HK-2 (cell line): ENCODE measurements at regions not wholly inside any gene's neighbourhood (a gene's known extent, or its start where the extent isn't known, plus 50 kb on each side); places are given as distances from the start of the nearest gene placed in this dataset.
"Not testable (repeated sequence)": the region's sequence is repeated elsewhere in the genome, so short reads cannot be mapped to it uniquely, and the experiment has no call there.

Source experiments
- DNase-seq: peaks from one replicate; pipeline ENCODE4 v3.0.0-alpha.2; 2018; ENCODE audit not compliant: unreplicated experiment

DNA sequence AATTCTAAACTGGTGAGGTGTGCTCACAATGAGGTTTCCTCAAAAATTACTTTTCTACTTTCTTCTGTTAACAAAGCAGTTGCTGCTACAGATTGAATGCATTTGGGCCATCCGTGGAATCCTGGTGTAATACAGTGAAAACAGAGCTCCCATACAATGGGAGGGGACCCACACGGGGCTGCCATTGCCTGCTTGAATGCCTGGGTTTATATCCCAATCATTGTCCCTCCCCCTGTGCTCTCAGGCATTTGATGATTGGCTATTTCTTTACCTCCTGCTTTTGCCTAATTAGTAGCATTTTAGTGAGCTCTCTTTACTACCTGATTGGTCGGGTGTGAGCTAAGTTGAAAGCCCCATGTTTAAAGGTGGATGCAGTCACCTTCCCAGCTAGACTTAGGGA is 52.9 kb upstream of the CSF1 start:
- not testable (repeated sequence) for DNase-seq

GRCh38 chr1:109855986-109856385 is 54.7 kb upstream of the CSF1 start:
- DNase-seq = not testable (repeated sequence)

- not testable (repeated sequence) for DNase-seq
Observed at GRCh38 chr1:109853972-109854371, 56.7 kb upstream of the CSF1 start.

GRCh38 chr1:109852221-109853015 is 58.2 kb upstream of the CSF1 start:
- DNase-seq = not testable (repeated sequence)

GRCh38 chr1:109850827-109851226 is 59.8 kb upstream of the CSF1 start:
- no peak for DNase-seq

DNA sequence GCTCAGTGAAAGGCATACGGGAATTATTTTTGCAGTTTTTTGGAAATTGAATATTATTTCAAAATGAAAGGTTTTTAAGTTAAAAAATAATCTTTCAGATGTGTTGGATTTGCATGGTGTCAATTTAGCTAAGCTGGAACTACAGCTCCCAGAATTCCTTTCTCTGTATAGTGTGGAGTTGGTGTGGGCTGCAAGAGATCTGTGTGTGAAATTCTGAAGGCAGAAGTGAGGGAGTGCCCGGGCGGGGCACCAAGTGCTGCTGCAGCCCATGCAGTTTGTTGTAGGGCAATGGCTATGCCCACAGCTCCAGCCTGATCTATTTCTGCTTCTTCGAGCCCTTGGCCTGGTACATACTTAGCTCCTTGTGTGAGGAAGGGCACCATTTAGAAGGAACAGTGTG is 60.5 kb upstream of the CSF1 start:
- DNase-seq = no peak

GRCh38 chr1:109849655-109850054 is 61.0 kb upstream of the CSF1 start:
- DNase-seq = no peak

DNA sequence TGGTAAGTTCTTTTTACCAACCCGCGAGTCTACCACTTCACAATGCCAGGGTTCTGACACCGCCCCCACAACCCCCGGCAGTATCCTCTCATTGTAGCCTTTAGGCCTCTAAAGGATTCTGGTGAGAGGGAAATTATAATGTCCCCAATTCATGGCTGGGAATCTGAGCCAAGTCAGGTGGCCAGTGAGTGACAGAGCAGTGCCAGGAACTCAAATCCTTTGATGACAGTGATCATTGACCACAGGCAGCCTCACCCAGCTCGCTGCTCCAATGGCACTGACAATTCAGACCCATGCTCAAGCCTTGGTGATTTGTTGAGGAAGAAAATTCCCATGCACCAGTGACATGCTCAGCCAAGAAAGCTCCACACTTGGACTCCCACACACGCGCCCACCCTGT is 63.4 kb upstream of the CSF1 start:
- no peak for DNase-seq

DNA sequence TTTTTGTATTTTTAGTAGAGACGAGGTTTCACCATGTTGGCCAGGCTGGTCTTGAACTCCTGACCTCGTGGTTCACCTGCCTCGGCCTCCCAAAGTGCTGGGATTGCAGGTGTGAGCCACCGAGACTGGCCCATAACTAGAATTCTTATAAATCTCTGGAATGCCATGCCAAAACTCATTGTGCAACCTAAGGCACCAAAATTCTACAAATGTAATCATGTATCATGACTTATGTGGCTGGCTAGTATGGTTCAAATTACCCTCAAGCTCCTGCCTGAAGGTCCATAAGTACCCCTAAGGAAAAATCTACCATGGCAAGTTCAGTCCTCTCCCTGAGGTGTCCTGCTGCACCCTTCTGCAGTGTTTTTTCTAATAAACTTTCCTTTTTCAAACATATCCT is 63.8 kb upstream of the CSF1 start:
- no peak for DNase-seq

GRCh38 chr1:109846162-109846561 is 64.5 kb upstream of the CSF1 start:
- no peak for DNase-seq

GRCh38 chr1:109845658-109846057 is 65.0 kb upstream of the CSF1 start:
- no peak for DNase-seq

- no peak for DNase-seq
Observed at GRCh38 chr1:109844609-109845008, 66.0 kb upstream of the CSF1 start.

DNA sequence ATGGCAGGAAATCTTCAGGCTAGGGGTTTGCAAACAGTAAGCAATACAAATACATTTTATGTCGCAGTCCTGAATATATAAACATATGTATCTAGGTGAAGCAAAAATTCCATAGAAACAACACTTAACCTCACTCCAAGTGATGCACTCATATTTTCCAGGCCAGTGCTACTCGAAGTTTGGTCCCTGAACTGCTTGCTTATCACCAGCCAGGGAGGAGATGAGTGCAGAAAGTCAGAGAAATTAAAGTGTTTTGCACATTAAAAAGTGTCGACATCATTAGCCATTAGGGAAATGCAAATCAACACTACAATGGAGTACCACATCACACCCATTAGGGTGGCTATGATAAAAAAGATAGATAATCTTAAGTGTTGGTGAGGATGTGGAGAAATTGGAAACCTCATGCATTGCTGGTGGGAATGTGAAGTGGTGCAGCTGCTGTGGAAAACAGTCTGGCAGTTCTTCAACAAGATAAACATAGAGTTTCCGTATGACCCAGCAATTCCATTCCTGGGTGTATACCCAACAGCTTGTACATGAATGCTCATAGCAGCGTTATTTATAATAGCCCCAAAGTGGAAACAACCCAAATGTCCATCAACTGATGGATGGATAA is 70.5 kb upstream of the CSF1 start:
- no peak for DNase-seq

- not testable (repeated sequence) for DNase-seq
Observed at GRCh38 chr1:109839276-109839675, 71.4 kb upstream of the CSF1 start.

- DNase-seq = no peak
Observed at GRCh38 chr1:109838838-109839240, 71.8 kb upstream of the CSF1 start.

DNA sequence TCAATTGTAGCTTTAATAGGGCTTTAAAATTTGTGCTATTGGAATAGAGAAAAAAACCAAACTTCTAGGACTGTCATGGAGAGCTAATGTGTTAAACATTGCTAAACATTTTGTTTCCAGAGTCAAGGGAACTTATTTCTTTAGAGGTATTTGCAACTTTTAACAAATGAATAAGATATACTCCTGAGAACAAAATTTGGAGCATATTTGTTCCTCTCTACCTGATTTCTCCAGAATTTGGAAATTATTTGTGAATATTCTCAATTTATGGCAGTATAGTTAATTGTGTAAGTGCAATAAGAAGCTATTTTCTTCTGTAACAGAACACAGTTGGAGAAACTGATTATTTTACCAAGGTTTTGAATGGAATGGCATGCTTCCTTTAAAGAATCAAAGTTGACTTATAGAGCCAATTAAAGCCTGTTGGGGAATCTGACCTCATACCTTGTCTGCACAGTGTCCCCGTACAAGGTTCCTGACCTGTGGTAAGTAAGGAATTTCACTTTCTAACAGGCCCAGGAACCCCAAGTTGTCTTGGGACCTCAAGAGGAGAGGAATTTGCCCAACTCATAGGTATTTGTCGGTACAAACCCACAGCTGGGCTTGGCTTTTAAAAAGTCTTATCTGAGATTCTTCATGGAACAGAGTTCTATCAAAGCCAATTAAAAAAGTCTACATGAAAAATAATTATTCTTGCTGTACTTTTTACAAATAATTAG is 72.6 kb upstream of the CSF1 start:
- DNase-seq = no peak

GRCh38 chr1:109835645-109836044 is 71.9 kb upstream of the EPS8L3 start:
- DNase-seq = not testable (repeated sequence)

DNA sequence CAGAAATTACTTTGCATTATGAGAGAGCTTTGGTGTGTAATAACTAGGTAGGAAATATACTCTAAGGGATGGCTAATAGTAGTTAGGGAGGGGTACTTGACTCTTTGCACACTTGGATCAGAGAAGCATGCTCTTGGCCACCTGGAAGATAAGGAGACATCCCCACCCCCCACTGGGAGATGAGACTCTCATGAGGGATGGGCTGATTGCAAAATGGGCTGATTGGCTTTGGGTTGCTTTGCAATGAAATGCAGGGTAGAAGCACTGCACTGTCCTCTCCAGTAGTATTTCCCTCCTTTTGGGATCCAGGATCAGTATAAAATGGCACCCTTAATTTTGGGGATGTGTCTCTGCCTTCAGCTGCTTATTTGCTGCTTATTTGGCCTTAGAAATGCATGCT is 71.2 kb upstream of the EPS8L3 start:
- no peak for DNase-seq

- no peak for DNase-seq
Observed at GRCh38 chr1:109832945-109833344, 69.2 kb upstream of the EPS8L3 start.

DNA sequence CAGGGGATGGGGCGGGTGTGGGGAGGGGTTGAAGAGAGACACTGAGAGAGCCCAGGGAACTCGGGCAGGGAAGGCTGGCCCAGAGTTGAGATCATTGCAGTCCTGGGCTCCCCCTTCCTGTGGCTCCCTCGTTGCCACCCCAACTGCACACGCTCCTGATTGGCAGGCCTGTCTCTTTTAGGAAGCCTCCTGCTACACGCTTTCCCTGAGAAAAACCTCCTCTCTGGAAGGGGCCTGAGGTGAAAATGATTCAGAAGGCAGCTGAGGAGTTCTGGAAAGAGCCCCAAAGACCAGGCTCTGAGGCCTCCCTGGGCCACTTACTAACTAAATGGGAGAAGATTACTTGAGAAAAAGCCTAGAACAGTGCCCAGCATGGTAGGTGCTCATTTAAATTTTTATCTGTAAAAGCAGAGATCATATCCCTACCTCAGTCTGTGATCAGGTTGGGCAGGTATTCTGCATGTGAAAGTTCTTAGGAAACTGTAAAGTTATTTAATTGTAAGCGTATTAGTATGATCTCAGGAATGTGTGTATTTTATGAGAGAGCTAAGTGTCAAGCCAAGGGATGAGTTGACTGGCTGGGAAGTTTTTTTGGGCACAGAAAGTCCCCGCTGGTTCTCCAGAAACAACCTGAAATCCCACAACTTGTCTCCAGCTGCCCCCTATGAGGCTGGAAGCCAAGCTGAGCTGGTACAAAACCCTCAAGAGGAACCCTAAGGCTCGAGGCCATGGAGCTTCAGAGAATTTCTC is 65.2 kb upstream of the EPS8L3 start:
- DNase-seq = no peak

DNA sequence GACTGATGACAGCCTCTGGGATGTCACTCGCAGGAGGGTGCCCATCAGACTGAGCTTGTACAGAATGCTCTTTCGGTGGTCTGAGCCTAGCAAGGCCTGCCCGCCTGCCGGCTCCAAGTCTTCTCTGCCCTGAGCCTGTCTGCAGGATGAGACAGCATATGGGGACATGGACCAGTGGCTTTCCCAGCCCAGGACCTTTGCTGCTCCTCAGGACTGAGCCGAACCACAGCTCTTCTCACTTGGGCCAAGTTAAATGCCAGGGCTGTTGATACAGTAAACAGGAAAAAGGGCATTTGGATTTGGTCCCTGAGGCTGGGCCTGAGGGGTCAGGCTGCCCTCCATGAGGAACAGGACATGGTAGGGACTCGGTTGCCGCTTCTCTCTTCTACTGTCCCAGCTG is 64.3 kb upstream of the EPS8L3 start:
- DNase-seq = no peak

DNA sequence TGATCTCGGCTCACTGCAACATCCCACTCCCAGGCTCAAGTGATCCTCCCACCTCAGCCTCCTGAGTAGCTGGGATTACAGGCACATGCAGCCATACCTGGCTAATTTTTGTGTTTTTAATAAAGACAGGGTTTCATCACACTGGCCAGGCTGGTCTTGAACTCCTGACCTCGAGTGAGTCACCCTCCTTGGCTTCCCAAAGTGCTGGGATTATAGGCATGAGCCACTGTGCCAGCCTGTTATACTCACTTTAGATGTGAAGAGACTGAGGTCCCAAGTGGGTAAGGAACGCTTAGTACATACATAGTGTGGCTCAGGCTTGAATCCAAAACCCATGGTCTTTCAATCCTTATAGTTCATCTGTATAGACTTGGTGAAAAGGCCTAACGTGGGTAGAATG is 63.7 kb upstream of the EPS8L3 start:
- no peak for DNase-seq
